HG02759 (cell line): ENCODE measurements at regions not wholly inside any gene's neighbourhood (a gene's known extent, or its start where the extent isn't known, plus 50 kb on each side); places are given as distances from the start of the nearest gene placed in this dataset.
"Not testable (repeated sequence)": the region's sequence is repeated elsewhere in the genome, so short reads cannot be mapped to it uniquely, and the experiment has no call there.

ENCODE experiments used
- ATAC-seq: cut with Tn5 transposase; IDR thresholded peaks from one replicate; pipeline ENCODE4 v1.9.1; 2021; ENCODE audit warnings: mild to moderate bottlenecking, moderate library complexity; ENCODE audit not compliant: unreplicated experiment

DNA sequence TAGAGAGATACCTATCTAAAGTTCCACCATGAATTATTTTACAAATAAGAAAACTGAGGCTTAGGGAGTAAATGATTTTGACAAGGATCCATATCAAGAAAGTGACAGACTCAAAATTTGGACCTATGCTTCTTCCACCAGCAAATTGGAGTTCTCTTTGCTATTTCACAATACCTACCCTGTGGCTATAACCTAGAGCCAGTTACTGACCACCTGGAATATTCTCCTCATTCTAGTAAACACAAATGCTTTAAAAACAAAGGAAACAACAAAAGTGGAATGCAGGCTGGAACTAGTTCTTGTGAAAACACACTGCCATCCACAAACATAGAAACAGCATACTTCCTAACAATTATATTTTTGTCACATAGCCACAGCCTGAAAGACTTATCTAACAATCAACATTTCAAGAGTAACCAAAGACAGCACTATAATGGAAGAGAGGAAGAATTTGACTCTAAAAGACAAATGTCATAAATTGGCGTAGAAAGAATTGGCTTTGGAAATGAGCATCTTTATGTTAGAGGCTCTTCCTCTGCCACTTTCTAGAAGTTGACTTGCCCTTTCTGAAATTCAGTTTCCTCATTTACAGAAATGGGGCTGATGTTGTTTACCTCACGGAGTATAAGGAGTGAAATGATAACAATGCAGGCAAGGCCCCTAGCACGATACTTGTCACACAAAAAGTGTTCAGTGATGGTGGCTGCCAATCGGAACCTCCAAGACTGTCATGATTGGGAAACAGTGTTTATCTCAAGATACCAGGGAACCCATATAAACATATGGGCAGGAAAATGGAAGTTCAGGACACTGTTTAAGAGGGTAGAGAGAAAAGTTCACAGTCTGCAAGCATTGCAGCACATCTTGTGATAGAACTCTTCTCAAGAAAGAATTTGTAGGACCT is 138.6 kb upstream of the LGR5 start:
- no peak for ATAC-seq

DNA sequence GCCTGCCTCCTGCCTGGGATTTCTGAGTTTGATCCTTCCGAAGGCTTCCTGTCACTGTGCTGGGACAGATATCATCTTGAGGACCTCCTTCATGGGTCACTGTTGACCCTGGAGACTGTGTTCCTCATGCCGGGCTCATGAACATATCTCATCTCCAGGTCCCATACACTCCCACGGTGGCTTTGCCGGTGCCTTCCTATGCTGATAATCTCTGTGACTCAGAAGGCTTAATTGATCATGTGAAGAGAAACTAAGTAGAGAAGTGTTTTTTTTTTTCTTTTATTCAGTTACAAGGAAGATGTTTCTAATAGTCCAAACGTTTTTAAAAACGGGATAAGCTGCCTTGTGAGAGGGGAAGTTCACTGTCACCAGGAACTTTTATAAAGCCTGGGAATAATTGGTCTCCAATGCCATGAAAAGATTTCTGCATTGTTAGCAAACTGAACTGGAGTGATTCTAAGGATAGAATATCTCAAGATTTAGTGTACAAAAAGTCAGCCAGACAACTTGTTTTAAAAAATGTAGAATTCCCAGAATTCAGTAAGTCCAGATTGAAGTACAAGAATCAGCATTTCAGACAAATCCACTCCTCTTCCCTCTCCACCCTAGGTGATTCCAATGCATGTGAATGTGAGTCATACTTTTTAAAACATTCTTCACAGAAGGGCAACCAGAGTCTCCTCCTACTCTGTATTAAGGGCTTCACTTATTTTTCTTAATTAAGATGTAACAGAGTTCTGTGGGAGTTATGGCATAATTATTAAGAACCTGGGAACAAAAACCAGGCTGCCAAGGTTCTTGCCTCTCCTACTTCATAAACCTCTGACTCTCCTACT is 139.8 kb upstream of the LGR5 start:
- no peak for ATAC-seq

DNA sequence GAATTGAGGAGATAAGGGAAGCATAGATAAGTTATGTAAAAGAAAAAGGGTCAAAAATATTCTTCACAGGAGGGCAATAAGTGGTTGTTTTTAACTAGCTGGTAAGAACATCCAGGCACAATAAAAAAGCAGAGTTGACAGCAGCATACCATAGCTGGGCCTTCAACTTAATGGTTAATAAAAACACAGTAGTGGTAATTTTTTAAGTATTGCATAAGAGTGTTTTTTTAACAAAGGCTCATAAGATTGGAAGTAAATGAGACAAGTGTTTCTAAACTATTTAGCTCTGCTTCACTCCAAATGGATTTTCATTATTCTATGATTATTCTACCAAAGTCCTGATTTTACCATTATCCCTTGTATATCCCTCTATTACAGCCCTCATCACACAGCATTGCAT is 140.1 kb upstream of the TSPAN8 start:
- ATAC-seq, result no peak

DNA sequence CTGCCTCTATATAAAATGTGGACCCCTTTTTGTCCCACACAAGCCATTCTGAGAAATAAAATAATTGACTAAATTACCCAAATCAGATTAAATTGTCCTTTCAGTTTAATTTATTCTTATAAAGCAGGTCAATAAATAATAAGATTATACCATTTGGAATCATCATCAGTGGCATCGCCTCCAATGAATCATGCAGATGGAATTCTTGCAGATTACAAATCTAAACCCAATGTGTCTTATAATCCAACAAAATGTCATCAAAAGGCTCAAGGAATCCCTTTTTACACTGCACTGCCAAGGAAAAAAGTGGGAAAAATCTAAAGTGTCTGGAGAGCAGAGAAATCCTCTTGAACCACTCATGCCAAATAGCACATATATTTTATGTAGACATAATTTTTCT is 138.2 kb upstream of the TSPAN8 start:
- no peak for ATAC-seq

DNA sequence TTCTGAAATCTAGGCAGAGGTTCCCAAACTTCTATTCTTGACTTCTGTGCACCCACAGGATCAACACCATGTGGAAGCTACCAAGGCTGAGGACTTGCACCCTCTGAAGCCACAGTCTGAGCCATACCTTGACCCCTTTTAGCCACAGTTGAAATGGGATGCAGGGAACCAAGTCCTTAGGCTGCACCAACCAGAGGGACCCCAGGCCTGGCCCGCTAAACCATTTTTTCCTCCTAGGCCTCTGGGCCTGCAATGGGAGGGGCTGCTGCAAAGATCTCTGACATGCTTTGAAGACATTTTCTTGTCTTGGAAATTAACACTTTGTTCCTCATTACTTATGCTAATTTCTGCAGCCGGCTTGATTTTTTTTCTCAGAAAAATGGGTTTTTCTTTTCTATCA is 133.9 kb upstream of the TSPAN8 start:
- ATAC-seq, result no peak

DNA sequence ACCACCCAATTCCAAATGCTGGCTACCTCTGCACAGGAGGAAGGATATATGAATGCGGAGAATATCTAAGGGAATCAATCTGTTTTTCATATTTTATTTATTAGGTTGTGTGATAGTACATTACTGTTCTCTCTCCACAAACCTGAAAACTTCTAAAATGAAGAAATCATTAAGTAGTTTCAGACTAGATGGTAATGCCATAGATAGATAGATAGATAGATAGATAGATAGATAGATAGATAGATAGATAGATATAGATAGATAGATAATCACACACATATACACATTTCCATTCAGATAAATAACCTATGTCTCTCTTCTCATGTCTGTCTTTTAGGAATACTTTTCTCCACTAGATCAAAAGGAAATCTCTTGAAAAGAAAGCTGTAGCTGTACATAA is 126.1 kb upstream of the TSPAN8 start:
- ATAC-seq, result no peak

DNA sequence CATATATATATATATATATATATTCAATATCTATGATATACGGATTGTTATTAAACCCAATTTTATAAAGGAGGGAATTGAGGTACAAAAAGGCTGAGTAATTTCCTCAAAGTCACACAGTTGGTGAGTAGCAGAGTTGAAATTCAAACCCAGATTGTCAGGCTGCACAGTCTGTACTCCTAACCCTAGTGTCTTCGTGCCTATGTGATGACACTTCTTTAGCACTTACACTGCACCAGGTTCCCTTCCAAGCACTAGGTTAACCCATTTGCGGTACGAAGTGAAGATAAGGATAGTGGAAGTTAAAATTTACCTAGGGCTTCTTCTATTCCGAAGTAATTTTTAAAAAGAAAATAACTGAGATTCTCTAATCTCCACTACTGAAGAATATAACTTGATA is 125.1 kb upstream of the TSPAN8 start:
- ATAC-seq, result no peak

DNA sequence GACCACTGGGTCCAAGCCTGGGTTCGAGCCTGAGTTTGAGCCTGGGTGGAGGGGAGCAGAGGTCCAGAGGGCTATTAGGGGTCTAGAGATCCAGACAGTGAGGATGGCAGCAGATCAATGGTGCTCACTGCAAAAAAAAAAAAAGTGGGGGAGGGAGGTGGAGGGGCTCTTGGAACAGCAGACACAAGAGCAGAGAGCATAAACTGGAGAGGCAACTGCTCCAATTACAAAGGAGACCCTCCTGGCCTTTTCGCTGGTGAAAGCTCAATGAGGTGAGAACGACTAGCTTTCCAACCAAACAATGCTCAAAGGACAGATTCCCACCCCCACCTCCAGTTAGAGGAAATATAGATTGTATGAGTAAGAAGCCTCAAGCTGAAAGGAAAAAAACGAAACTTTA is 124.2 kb upstream of the TSPAN8 start:
- no peak for ATAC-seq

DNA sequence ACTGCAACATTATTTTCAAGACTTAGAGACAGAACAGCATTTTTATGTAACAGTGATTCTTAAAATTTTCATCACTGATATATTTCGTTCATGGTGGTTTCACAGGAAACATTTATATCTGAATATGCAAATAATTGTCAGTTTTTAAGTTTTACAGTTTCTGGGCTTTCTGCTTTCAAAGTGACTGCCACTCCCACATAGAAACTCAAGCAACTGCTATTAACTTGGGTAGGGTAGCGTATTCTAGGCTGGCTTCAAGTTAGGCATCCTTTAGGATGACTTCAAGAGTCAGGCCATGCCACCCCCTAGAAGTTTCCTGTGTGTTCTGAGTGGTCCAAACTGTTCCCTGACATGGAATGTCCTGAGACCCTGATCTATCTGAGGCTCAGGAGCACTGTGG is 123.6 kb upstream of the TSPAN8 start:
- no peak for ATAC-seq

DNA sequence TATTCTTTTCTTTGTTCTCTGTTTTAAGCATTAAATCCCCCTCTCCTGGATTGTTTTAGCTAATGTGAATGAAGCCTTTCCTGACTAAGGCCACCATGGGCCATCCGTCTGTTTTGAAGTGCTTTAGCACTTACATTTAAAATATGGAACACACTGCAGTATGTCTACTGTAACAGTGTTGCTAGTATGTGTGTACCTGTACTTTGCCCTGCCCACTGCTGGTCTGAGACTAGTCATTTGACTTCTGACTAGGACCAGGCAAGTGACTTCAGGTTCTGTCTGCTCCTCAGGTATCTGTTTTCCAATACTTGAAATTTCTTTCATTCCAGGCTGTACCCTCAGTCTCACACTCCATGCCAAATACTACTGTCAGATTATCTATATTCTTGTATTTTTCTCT is 120.1 kb upstream of the TSPAN8 start:
- ATAC-seq, result no peak

DNA sequence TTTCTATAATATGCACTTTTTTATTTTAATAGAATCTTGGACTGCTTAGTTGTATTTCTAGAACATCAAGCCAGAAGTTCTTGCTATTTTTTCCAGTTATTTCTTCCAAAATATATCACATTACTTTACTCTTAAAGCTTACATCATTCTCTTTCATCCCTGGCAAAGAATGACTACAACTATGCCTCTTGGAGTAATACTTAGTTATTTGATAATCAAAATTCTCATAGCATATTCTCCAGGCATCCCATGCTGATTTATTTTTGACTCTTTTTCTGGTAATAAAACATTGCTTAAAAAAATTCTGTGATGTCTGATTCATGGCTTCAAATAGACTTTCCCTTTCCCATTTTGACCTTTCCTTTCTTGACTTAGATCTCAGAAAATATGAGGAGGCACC is 118.7 kb upstream of the TSPAN8 start:
- no peak for ATAC-seq

DNA sequence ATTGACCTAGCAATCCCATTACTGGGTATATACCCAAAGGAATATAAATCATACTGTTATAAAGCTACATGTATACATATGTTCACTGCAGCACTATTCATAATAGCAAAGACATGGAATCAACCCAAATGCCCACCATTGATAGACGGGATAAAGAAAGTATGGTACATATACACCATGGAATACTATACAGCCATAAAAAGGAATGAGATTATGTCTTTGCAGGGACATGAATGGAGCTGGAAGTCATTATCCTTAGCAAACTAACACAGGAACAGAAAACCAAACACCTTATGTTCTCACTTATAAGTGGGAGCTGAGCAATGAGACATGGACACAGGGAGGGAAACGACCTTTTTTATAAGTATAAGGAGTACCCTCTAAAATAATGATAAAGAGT is 113.0 kb upstream of the TSPAN8 start:
- ATAC-seq, result not testable (repeated sequence)

DNA sequence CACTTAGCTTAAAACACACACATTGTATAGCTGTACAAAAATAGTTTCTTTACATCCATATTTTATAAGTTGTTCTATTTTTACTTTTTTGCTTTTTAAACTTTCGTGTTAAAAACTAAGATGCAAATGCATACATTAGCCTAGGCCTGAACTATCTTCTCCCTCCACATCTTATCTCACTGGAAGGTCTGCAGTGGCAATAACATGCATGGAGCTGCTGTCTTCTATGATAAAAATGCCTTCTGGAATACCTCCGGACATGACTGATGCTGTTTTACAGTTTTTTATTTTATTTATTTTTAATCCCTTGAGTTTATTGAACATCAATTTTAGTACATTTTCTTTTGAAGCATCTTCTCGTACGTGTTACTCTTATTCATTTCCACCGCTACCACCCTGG is 112.3 kb upstream of the TSPAN8 start:
- no peak for ATAC-seq

DNA sequence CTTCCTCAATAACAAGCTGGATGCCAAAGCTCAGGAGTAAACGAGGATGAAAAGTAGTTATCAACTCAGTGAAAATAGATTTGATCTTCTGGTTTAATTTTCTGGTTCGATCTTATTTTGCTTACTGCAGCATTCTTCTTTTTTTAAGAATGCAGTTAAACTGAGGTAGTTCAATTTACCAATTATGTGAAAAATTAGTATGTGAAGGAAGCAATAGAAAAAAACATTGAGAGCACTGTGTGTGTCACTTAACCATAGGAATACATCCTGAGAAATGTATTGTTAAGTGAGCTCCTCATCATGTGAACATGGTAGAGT is 111.4 kb upstream of the TSPAN8 start:
- no peak for ATAC-seq

DNA sequence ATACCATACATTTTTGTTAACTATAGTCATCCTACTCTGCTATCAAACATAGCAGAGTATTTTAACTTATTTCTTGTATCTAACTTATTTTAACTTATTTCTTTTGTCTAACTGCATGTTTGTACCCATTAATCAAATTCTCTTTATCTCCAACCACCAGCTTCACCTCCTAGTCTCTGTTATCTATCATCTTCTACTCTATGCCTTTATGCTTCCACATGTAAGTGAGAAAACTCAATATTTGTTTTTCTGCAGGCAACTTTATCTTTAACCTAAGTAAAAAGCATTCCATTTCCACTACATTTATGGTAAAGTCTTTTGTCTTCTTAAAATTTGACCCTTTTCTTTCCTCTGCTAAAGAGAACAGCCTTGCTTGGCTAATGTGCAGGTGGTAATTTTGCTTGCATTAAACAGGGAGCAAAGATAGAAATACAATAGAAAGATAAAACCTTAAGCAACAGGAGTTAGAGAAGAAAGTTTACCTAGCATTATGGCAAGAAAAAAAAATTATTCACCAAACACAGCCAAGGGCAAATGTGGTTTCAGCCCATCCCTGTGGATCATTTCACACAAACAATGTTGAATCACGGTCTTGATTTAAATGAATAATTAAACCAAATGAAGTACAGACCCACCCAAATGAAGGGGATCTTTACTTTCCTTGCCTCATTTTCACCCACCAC is 110.9 kb upstream of the TSPAN8 start:
- no peak for ATAC-seq

DNA sequence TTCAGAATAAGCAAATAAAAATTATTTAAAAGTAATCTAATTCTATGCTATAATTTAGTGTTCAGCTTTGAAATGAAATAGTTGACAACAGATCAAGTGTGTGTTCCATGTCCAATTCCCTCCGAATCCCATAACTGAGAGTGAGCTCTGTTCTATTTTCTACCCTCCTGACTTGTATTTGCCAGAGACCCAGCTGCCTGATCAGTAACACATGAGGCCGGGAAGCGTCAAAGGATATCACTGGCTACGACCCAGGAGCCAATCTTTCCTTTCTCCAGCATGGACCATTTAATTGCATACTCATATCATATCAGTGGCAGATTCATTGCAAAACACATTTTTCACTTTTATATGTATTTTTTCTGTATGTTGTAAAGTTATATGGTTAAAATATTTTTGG is 108.8 kb upstream of the TSPAN8 start:
- ATAC-seq, result no peak

DNA sequence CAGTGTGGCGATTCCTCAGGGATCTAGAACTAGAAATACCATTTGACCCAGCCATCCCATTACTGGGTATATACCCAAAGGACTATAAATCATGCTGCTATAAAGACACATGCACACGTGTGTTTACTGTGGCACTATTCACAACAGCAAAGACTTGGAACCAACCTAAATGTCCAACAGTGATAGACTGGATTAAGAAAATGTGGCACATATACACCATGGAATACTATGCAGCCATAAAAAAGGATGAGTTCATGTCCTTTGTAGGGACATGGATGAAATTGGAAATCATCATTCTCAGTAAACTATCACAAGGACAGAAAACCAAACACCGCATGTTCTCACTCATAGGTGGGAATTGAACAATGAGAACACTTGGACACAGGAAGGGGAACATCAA is 107.9 kb upstream of the TSPAN8 start:
- not testable (repeated sequence) for ATAC-seq

DNA sequence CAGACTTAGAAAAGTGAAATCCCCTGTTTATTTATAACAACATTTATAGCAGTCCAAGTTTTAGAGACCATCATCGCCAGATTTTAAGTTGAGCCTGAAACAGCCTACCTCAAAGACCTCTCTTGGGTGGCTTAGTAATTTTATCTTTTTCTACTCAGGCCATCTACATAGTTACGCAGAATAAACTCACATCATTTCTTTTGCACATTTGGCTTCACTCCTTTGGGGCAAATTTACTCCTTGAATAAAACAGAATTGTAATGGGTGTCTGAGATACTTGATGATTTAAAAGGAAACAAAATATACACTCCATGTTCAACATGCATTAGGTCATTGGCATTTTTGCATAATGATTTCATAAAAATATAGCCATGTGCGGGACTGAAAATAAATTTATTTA is 104.7 kb upstream of the TSPAN8 start:
- no peak for ATAC-seq

DNA sequence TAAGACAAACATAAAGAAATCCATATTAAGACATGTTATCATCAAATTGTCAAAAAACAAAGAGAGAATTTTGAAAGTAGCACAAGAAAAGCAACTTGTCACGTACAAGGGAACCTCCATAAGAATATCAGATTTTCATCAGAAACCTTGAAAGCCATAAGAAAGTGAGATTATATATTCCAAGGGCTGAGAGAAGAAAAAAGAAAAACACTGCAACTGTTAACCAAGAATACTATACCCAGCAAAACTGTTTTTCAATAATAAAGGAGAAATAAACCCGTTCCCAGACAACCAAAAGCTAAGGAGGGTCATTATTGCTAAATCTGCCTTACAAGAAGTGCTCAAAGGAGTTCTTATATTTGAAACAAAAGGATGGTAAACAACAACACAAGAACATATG is 94.7 kb upstream of the TSPAN8 start:
- no peak for ATAC-seq

DNA sequence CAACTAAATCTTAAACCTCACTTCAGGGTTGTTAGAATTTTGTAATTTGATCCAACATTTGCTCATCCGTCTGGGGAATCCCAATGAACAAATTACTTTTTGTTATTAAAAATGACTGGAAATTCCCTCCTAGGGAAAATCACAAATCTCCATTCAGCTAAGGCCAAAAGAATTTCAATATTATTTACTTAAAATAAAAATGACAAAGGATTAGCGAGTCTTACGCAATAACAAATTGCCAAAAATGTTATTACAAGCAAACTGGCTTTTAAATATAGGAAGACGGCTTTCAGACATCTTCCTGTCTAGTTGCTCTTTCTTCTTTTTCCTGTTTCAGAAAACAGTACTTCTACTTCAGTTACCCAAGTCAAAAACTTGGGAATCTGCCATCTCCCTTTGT is 92.4 kb upstream of the TSPAN8 start:
- no peak for ATAC-seq

DNA sequence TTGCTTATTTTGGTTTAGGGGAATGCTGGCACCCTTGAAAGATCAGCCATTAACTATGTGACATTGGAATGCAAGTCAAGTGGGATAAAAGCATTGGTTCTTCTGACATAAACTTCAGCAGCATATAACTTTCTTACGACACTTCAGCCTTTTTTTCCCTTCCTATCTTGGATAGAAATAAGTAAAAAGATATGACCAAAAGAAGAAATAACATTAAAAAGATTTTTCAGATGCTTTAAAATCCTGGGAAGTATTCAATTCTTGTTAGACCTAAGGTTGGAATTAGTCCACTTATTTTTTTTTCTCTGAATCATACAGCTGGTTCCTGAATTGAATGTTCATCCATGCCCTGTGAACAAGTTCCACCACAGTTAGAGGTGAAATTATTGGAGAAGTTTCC is 85.6 kb upstream of the TSPAN8 start:
- ATAC-seq, result no peak

DNA sequence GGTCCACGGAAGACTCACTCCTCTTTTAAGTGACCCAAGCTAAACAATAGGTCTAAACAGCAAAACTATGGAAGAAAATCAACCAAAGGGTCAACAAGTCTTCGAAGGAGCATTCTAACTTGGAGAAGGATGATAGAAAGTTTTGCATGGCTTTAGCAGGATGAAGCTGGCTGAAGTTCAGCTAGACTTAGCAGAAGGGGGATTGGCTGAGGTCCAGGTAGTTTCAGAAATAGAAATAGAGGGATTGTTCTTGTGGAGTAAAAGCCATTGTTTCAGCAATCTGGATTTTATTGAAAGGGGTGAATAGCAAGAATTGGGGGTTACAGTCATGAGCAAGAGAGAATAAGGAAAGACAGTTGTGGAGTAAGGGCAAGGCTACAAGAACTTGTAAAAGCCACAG is 84.7 kb upstream of the TSPAN8 start:
- ATAC-seq, result no peak
